ENCODE measurements at regions not wholly inside any gene's neighbourhood (a gene's known extent, or its start where the extent isn't known, plus 50 kb on each side); places are given as distances from the start of the nearest gene placed in this dataset.
"Not testable (repeated sequence)": the region's sequence is repeated elsewhere in the genome, so short reads cannot be mapped to it uniquely, and the experiment has no call there.

DNA sequence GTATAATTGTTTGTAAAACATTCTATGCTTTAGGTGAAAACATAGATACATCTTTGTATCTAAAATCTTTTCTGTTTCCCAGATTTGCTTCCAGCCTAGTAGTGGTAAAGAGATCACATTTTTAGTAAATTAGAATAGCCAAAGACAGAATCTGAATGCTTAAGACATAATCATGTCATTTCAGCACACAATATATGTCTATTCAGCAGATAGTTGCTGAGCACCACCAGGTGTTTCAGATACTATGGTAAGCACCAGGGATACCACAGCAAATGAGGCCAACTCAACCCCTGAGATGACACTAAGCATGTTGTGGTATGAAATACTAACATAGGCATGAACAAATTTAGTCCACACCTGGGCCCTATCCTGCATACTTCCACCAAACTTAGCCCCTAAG lies 195.2 kb upstream of the SOX14 start:
- TF ChIP-seq, protein P1, sequence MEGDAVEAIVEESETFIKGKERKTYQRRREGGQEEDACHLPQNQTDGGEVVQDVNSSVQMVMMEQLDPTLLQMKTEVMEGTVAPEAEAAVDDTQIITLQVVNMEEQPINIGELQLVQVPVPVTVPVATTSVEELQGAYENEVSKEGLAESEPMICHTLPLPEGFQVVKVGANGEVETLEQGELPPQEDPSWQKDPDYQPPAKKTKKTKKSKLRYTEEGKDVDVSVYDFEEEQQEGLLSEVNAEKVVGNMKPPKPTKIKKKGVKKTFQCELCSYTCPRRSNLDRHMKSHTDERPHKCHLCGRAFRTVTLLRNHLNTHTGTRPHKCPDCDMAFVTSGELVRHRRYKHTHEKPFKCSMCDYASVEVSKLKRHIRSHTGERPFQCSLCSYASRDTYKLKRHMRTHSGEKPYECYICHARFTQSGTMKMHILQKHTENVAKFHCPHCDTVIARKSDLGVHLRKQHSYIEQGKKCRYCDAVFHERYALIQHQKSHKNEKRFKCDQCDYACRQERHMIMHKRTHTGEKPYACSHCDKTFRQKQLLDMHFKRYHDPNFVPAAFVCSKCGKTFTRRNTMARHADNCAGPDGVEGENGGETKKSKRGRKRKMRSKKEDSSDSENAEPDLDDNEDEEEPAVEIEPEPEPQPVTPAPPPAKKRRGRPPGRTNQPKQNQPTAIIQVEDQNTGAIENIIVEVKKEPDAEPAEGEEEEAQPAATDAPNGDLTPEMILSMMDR (IDR thresholded peaks at IDR 0.05) = no peak
- no peak overlapping the region for H3K4me3 Mint-ChIP-seq
- H3K27ac Mint-ChIP-seq = no peak overlapping the region
- ChIA-PET CTCF (no interaction called here), POLR2A (no interaction called here)
- intact Hi-C loops (cut with micrococcal nuclease) = no loop called here
- DNase-seq = no peak
- H3K9me3 Mint-ChIP-seq = peaks cover 1% of the 10 kb centered on the region
- no peaks in the 10 kb centered on the region for H3K36me3 Mint-ChIP-seq (ENCODE audit: low read depth)
- H3K27me3 Mint-ChIP-seq = no peaks in the 10 kb centered on the region
- no peak for ATAC-seq
- H3K4me1 Mint-ChIP-seq (ENCODE audit: low read depth) = no peaks in the 10 kb centered on the region

DNA sequence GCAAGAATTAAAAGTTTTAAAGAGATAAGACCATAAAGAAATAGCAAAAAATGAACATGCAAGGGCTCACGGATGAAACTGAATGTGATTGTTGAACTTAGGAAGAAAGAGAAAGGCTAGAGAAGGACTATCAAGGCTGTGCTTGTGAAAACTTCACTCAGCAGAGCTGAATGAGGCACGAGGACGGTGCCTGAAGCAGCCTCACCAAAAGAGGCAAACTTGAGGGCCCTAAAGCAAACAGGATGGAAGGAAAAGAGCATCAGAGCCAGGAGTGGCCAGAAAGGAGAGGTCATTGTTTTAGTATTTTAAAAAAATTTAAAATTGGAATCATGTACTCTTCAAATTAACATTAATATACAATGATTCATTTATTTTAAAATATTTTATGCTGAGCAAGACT lies 191.2 kb upstream of the SOX14 start:
- no peak for DNase-seq
- no peaks in the 10 kb centered on the region for H3K4me1 Mint-ChIP-seq (ENCODE audit: low read depth)
- no peak for ATAC-seq
- intact Hi-C loops (cut with micrococcal nuclease) = no loop called here
- H3K9me3 Mint-ChIP-seq = no peaks in the 10 kb centered on the region
- TF ChIP-seq, protein P1 (IDR thresholded peaks at IDR 0.05) = no peak
- ChIA-PET CTCF (no interaction called here), POLR2A (no interaction called here)
- H3K27ac Mint-ChIP-seq = no peak overlapping the region
- no peaks in the 10 kb centered on the region for H3K27me3 Mint-ChIP-seq
- H3K36me3 Mint-ChIP-seq (ENCODE audit: low read depth) = no peaks in the 10 kb centered on the region
- no peak overlapping the region for H3K4me3 Mint-ChIP-seq

DNA sequence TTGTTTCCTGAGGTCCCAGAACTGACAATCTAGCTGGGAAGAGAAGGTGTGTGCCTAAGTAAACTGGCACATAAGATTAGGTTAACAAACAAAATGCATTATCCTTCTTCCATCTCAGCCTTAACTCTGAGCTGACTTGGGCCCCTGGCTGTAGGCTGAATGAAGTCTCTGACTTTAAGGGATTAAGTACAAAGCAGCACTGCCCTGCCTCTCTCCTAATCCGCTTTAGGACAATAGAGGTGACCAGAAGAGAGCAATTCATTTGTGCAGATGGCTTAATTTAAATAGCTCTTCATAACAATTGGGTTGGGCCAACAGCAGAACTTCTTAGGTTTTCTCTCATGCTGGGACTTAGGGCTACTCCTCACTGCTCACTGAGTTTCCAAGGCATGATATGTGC lies 181.6 kb upstream of the SOX14 start:
- ChIA-PET POLR2A (no interaction called here), CTCF (no interaction called here)
- Mint-ChIP-seq H3K27ac (no peak overlapping the region), H3K36me3 (ENCODE audit: low read depth) (no peaks in the 10 kb centered on the region), H3K9me3 (peaks cover 9% of the 10 kb centered on the region), H3K27me3 (no peaks in the 10 kb centered on the region), H3K4me1 (ENCODE audit: low read depth) (no peaks in the 10 kb centered on the region), H3K4me3 (no peak overlapping the region)
- intact Hi-C loops (cut with micrococcal nuclease) = no loop called here
- no peak for ATAC-seq
- TF ChIP-seq, protein P1 (IDR thresholded peaks at IDR 0.05) = no peak
- no peak for DNase-seq

DNA sequence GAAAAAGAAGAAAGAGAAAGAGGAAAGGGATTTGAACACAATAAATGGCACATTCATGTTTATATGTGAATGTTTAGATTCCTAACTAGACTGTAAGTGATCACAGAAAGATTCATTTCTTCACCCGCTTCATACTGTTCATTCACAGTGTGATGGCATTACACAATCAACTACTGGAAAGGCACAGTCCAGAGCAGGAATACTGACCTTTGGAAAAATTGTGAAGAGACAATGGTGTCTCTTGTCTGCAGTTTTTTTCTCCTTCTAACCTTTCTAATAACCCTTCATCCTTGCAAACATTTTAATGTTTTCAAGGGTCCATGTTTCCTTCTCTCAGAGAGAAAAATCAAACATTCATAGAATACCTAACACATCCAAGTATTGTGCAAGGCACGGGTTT lies 180.9 kb upstream of the SOX14 start:
- no peaks in the 10 kb centered on the region for H3K27me3 Mint-ChIP-seq
- intact Hi-C loops (cut with micrococcal nuclease) = no loop called here
- CTCF ChIA-PET = no interaction called here
- peaks cover 9% of the 10 kb centered on the region for H3K9me3 Mint-ChIP-seq
- TF ChIP-seq, protein P1 (IDR thresholded peaks at IDR 0.05) = no peak
- H3K36me3 Mint-ChIP-seq (ENCODE audit: low read depth) = no peaks in the 10 kb centered on the region
- ATAC-seq = no peak
- H3K4me3 Mint-ChIP-seq = no peak overlapping the region
- DNase-seq = no peak
- no peaks in the 10 kb centered on the region for H3K4me1 Mint-ChIP-seq (ENCODE audit: low read depth)
- H3K27ac Mint-ChIP-seq = no peak overlapping the region
- POLR2A ChIA-PET = no interaction called here

DNA sequence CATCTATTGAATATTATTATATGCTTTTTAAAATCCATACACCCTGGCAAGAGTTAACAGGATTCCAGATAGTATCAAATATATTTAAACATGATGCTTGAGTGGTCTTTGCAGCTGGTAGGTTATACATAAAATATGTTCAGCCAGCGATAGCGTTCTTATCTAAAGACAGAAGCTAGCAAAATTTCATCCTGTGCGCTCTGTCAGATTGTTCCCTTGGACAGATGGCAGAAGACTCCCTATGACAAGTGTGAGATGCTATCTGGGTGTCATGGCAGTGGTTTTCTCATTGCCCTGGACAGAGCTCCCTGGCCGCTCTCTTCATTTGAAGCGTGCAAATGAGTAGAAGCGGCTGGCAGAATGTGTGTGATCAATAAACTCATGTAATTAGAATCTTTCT lies 175.2 kb upstream of the SOX14 start:
- Mint-ChIP-seq H3K4me3 (no peak overlapping the region), H3K27ac (no peak overlapping the region), H3K4me1 (ENCODE audit: low read depth) (no peaks in the 10 kb centered on the region), H3K36me3 (ENCODE audit: low read depth) (no peaks in the 10 kb centered on the region), H3K9me3 (peaks cover 7% of the 10 kb centered on the region), H3K27me3 (no peaks in the 10 kb centered on the region)
- no peak for DNase-seq
- intact Hi-C loops (cut with micrococcal nuclease) = no loop called here
- ChIA-PET POLR2A (no interaction called here), CTCF (no interaction called here)
- ATAC-seq = no peak
- TF ChIP-seq, protein P1 (IDR thresholded peaks at IDR 0.05) = no peak

DNA sequence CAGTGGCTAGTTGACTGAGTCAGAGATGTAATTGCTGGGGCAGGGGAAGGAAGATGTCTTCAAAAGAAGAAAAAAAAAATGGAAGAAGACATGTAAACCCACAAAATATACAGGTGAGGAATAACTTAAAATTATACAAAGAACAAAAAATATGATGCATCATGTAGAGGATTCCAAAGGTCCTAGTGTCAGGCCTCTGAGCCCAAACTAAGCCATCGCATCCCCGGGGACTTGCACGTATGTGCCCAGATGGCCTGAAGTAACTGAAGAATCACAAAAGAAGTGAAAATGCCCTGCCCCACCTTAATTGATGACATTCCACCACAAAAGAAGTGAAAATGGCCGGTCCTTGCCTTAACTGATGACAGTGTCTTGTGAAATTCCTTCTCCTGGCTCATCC lies 168.7 kb upstream of the SOX14 start:
- DNase-seq, POLR2A ChIA-PET: not testable (repeated sequence)

More for the DNA sequence above, 168.7 kb upstream of the SOX14 start:
- H3K4me1 Mint-ChIP-seq (ENCODE audit: low read depth); H3K4me3 Mint-ChIP-seq; H3K27ac Mint-ChIP-seq; CTCF ChIA-PET; H3K27me3 Mint-ChIP-seq; H3K9me3 Mint-ChIP-seq; ATAC-seq; intact Hi-C loops (cut with micrococcal nuclease); H3K36me3 Mint-ChIP-seq (ENCODE audit: low read depth): not testable (repeated sequence)
